Keratinocyte (primary cell): ENCODE measurements at regions not wholly inside any gene's neighbourhood (a gene's known extent, or its start where the extent isn't known, plus 50 kb on each side); places are given as distances from the start of the nearest gene placed in this dataset.

ENCODE experiments used
- CTCF ChIP-seq, 3 experiments: IDR thresholded peaks in 1 of 3; conservative IDR thresholded peaks in 1 of 3; optimal IDR thresholded peaks in 1 of 3; 2 replicates in 2 of 3; 3 replicates in 1 of 3; pipeline versions ENCODE3 to v1.5.1; 2011; ENCODE audit warnings: low read length in 3 of 3, mild to moderate bottlenecking in 3 of 3, moderate library complexity in 2 of 3, control low read depth in 1 of 3, inconsistent platforms in 1 of 3; ENCODE audit not compliant: insufficient read depth in 2 of 3; ENCODE audit errors: extremely low read depth in 1 of 3
- EZH2 ChIP-seq: IDR thresholded peaks from one replicate; pipeline ENCODE4 v1.6.1; 2012; ENCODE audit warnings: inconsistent platforms, mild to moderate bottlenecking, low read length, moderate library complexity

- TF ChIP-seq EZH2 (no peak), CTCF (optimal IDR thresholded peaks at IDR 0.05 in 1 of 3, IDR thresholded peaks at IDR 0.05 in 1 of 3, conservative IDR thresholded peaks at IDR 0.05 in 1 of 3; ENCODE audit: extremely low read depth in 1 of 3, insufficient read depth in 2 of 3, low read length in 3 of 3) (no peak)
These were observed 1239.3 kb downstream of the AMY1C start for GRCh38 chr1:104989012-104989411.
